GM21717 (cell line): ENCODE measurements at regions not wholly inside any gene's neighbourhood (a gene's known extent, or its start where the extent isn't known, plus 50 kb on each side); places are given as distances from the start of the nearest gene placed in this dataset.
"Not testable (repeated sequence)": the region's sequence is repeated elsewhere in the genome, so short reads cannot be mapped to it uniquely, and the experiment has no call there.

Experiments
- ATAC-seq: cut with Tn5 transposase; IDR thresholded peaks from one replicate; pipeline ENCODE4 v1.9.1; 2021; ENCODE audit warnings: mild to moderate bottlenecking, moderate library complexity; ENCODE audit not compliant: unreplicated experiment

GRCh38 chr10:29882766-29883165 is 176.6 kb downstream of the JCAD start:
- ATAC-seq = no peak

GRCh38 chr10:29881811-29882210 is 177.6 kb downstream of the JCAD start:
- no peak for ATAC-seq

GRCh38 chr10:29881336-29881771 is 178.0 kb downstream of the JCAD start:
- ATAC-seq = no peak

GRCh38 chr10:29880856-29881255 is 178.5 kb downstream of the JCAD start:
- no peak for ATAC-seq

- ATAC-seq = no peak
Measured at GRCh38 chr10:29879862-29880261, 179.5 kb downstream of the JCAD start.

- no peak for ATAC-seq
Measured at GRCh38 chr10:29878492-29878891, 180.9 kb downstream of the JCAD start.

GRCh38 chr10:29877793-29878491 is 181.4 kb downstream of the JCAD start:
- no peak for ATAC-seq

GRCh38 chr10:29876008-29876555 is 183.3 kb downstream of the JCAD start:
- ATAC-seq = no peak

- no peak for ATAC-seq
Measured at GRCh38 chr10:29874606-29875269, 184.6 kb downstream of the JCAD start.

GRCh38 chr10:29873941-29874484 is 185.4 kb downstream of the JCAD start:
- no peak for ATAC-seq

- ATAC-seq = no peak
Measured at GRCh38 chr10:29870522-29871044, 188.8 kb downstream of the JCAD start.

GRCh38 chr10:29869593-29869992 is 189.8 kb downstream of the JCAD start:
- no peak for ATAC-seq

- ATAC-seq = no peak
Measured at GRCh38 chr10:29866356-29866755, 193.0 kb downstream of the JCAD start.

- ATAC-seq = no peak
Measured at GRCh38 chr10:29865700-29866355, 193.6 kb downstream of the JCAD start.

- no peak for ATAC-seq
Measured at GRCh38 chr10:29862923-29863614, 196.3 kb downstream of the JCAD start.

GRCh38 chr10:29861811-29862505 is 197.4 kb downstream of the JCAD start:
- ATAC-seq = no peak

GRCh38 chr10:29861231-29861630 is 198.2 kb downstream of the JCAD start:
- ATAC-seq = not testable (repeated sequence)

GRCh38 chr10:29860166-29860565 is 199.2 kb downstream of the JCAD start:
- no peak for ATAC-seq

GRCh38 chr10:29859521-29860130 is 199.8 kb downstream of the JCAD start:
- no peak for ATAC-seq
